IMR-90 (cell line): ENCODE measurements at regions not wholly inside any gene's neighbourhood (a gene's known extent, or its start where the extent isn't known, plus 50 kb on each side); places are given as distances from the start of the nearest gene placed in this dataset.

ENCODE experiments used
- ATAC-seq: fragments of 200-7000 bp; cut with Tn5 transposase; 2 replicates; pipeline ENCODE4 v1.9.1; 2020; ENCODE audit warnings: low read depth, mild to moderate bottlenecking, moderate library complexity
- BruUV-seq: library from RNA; stranded (reverse); fragments of 400-500 nt; replicated peaks from 2 replicates; lab custom pipeline; 2021; lab: Mats Ljungman, UMichigan
- CTCF ChIA-PET: fragments of 300-600 bp; formaldehyde crosslinking; extraction: SDS; loops from one replicate; lab custom pipeline; 2021; ENCODE audit warnings: antibody characterized with exemption; lab: Yijun Ruan, JAX
- POLR2A ChIA-PET: fragments of 300-600 bp; sonication (Branson Sonifier 250); formaldehyde crosslinking; loops from one replicate; lab custom pipeline; 2022; ENCODE audit warnings: antibody characterized with exemption; ENCODE audit not compliant: unreplicated experiment; lab: Charles Lee
- DNase-seq: peaks from one replicate; pipeline ENCODE4 v3.0.0; 2013
- H2AFZ ChIP-seq: replicated peaks from 2 replicates; pipeline ENCODE3; 2013; ENCODE audit warnings: low read length, mild to moderate bottlenecking; ENCODE audit not compliant: poor library complexity
- H2AK5ac ChIP-seq: 2 replicates; pipeline ENCODE4 v1.6.1; 2013; ENCODE audit warnings: low read depth, low read length, inconsistent platforms
- H2AK9ac ChIP-seq: replicated peaks from 2 replicates; pipeline ENCODE3; 2013; ENCODE audit warnings: mild to moderate bottlenecking, low read depth, low read length, moderate library complexity; ENCODE audit not compliant: poor library complexity
- H2BK120ac ChIP-seq: 2 replicates; pipeline ENCODE4 v1.6.1; 2013; ENCODE audit warnings: low read depth, low read length, inconsistent platforms
- H2BK15ac ChIP-seq: 3 replicates; pipeline ENCODE4 v1.6.1; 2013; ENCODE audit warnings: low read depth, low read length, inconsistent platforms
- H2BK20ac ChIP-seq: 2 replicates; pipeline ENCODE4 v1.6.1; 2013; ENCODE audit warnings: low read depth, mild to moderate bottlenecking, inconsistent platforms, low read length, moderate library complexity
- H2BK5ac ChIP-seq: 2 replicates; pipeline ENCODE4 v1.6.1; 2013; ENCODE audit warnings: mild to moderate bottlenecking, low read depth, low read length, inconsistent platforms; ENCODE audit not compliant: poor library complexity, severe bottlenecking
- H3K14ac ChIP-seq: replicated peaks from 2 replicates; pipeline ENCODE4 v1.6.1; 2013; ENCODE audit warnings: low read depth, low read length, inconsistent platforms
- H3K18ac ChIP-seq: 2 replicates; pipeline ENCODE4 v1.6.1; 2013; ENCODE audit warnings: low read depth, low read length, control low read depth
- H3K23ac ChIP-seq: 2 replicates; pipeline ENCODE4 v1.6.1; 2013; ENCODE audit warnings: low read depth, low read length, inconsistent platforms
- H3K27ac ChIP-seq: 2 replicates; pipeline ENCODE4 v1.5.1; 2013; ENCODE audit warnings: mild to moderate bottlenecking, control low read depth, low read length; ENCODE audit not compliant: insufficient read depth
- H3K27me3 ChIP-seq: 2 replicates; pipeline ENCODE4 v1.6.1; 2013; ENCODE audit warnings: low read length; ENCODE audit not compliant: control insufficient read depth, insufficient read depth
- H3K36me3 ChIP-seq: 2 replicates; pipeline ENCODE4 v1.6.1; 2013; ENCODE audit warnings: low read length, mixed read lengths; ENCODE audit not compliant: control insufficient read depth, insufficient read depth
- H3K4ac ChIP-seq: 2 replicates; pipeline ENCODE4 v1.6.1; 2013; ENCODE audit warnings: low read depth, low read length, inconsistent platforms
- H3K4me1 ChIP-seq: 2 replicates; pipeline ENCODE4 v1.6.1; 2013; ENCODE audit warnings: low read length, mixed read lengths; ENCODE audit not compliant: control insufficient read depth, insufficient read depth
- H3K4me2 ChIP-seq: 2 replicates; pipeline ENCODE4 v1.6.1; 2013; ENCODE audit warnings: low read depth, mild to moderate bottlenecking, control low read depth, low read length, moderate library complexity
- H3K4me3 ChIP-seq: 2 replicates; pipeline ENCODE4 v1.5.1; 2013; ENCODE audit warnings: low read depth, mild to moderate bottlenecking, control low read depth, low read length, moderate library complexity; ENCODE audit not compliant: insufficient read depth
- H3K56ac ChIP-seq: 2 replicates; pipeline ENCODE4 v1.6.1; 2013; ENCODE audit warnings: low read length, inconsistent platforms; ENCODE audit not compliant: insufficient read depth; ENCODE audit errors: extremely low read depth
- H3K79me1 ChIP-seq, 2 experiments: 2 replicates each; pipeline ENCODE4 v1.6.1; 2013; ENCODE audit warnings: low read length in 2 of 2, inconsistent platforms in 1 of 2, low read depth in 1 of 2
- H3K9ac ChIP-seq: 2 replicates; pipeline ENCODE4 v1.6.1; 2013; ENCODE audit warnings: low read depth, low read length, control low read depth
- H3K9me1 ChIP-seq: 2 replicates; pipeline ENCODE4 v1.6.1; 2013; ENCODE audit warnings: low read length, inconsistent platforms; ENCODE audit not compliant: insufficient read depth
- H3K9me3 ChIP-seq: 2 replicates; pipeline ENCODE4 v1.6.1; 2013; ENCODE audit warnings: low read length; ENCODE audit not compliant: control insufficient read depth, insufficient read depth
- H4K20me1 ChIP-seq: 2 replicates; pipeline ENCODE4 v1.6.1; 2013; ENCODE audit warnings: low read length, inconsistent platforms; ENCODE audit not compliant: insufficient read depth
- H4K5ac ChIP-seq: 2 replicates; pipeline ENCODE4 v1.6.1; 2013; ENCODE audit warnings: mild to moderate bottlenecking, low read depth, low read length, control low read depth
- H4K8ac ChIP-seq, 2 experiments: 2 replicates each; pipeline ENCODE4 v1.6.1; 2013; ENCODE audit warnings: low read depth in 2 of 2, low read length in 2 of 2, control low read depth in 1 of 2, inconsistent platforms in 1 of 2
- H4K91ac ChIP-seq: 2 replicates; pipeline ENCODE4 v1.6.1; 2013; ENCODE audit warnings: low read depth, low read length, inconsistent platforms; ENCODE audit not compliant: insufficient read depth
- BHLHE40 ChIP-seq: fragments of 150-350 bp; IDR thresholded peaks from 2 replicates; pipeline ENCODE4 v1.6.1; 2016; ENCODE audit warnings: mild to moderate bottlenecking, low read depth, low read length
- CEBPB ChIP-seq: IDR thresholded peaks from 2 replicates; pipeline ENCODE4 v1.6.1; 2012; ENCODE audit warnings: low read depth, low read length, improper control_type of control experiment
- CHD1 ChIP-seq: IDR thresholded peaks from 2 replicates; pipeline ENCODE4 v1.6.1; 2012; ENCODE audit warnings: low read depth, low read length, improper control_type of control experiment
- CTCF ChIP-seq: conservative IDR thresholded peaks from 2 replicates; pipeline ENCODE4 v1.5.1; 2012; ENCODE audit warnings: mild to moderate bottlenecking, low read depth, low read length, improper control_type of control experiment
- FOS ChIP-seq: fragments of 150-350 bp; IDR thresholded peaks from 2 replicates; pipeline ENCODE4 v1.6.1; 2016; ENCODE audit warnings: low read depth, low read length
- MAFK ChIP-seq: IDR thresholded peaks from 2 replicates; pipeline ENCODE4 v1.6.1; 2012; ENCODE audit warnings: low read depth, low read length, improper control_type of control experiment
- MAZ ChIP-seq: IDR thresholded peaks from 2 replicates; pipeline ENCODE4 v1.6.1; 2012; ENCODE audit warnings: low read depth, mild to moderate bottlenecking, low read length, improper control_type of control experiment, moderate library complexity, borderline replicate concordance
- MXI1 ChIP-seq: IDR thresholded peaks from 2 replicates; pipeline ENCODE4 v1.6.1; 2012; ENCODE audit warnings: low read depth, mild to moderate bottlenecking, low read length, moderate library complexity, borderline replicate concordance
- NFE2L2 ChIP-seq: fragments of 150-350 bp; IDR thresholded peaks from 2 replicates; pipeline ENCODE4 v1.6.1; 2016; ENCODE audit warnings: low read depth, mild to moderate bottlenecking, low read length
- POLR2A ChIP-seq: IDR thresholded peaks from 2 replicates; pipeline ENCODE4 v1.6.1; 2012; ENCODE audit warnings: mild to moderate bottlenecking, low read depth, low read length
- RAD21 ChIP-seq: IDR thresholded peaks from 2 replicates; pipeline ENCODE4 v1.6.1; 2012; ENCODE audit warnings: low read length, improper control_type of control experiment
- RFX5 ChIP-seq: IDR thresholded peaks from 2 replicates; pipeline ENCODE4 v1.8.0; 2012; ENCODE audit warnings: low read depth, mild to moderate bottlenecking, low read length, moderate library complexity
- WGBS, 2 experiments: methylation state at CpG; one replicate each; pipeline versions ENCODE4 v1.1.5 to v1.1.7; 2013; ENCODE audit warnings: missing lambda C conversion rate in 2 of 2; ENCODE audit not compliant: insufficient read length in 1 of 2; ENCODE audit errors: extremely low coverage in 2 of 2; 5-methylcytosine and 5-hydroxymethylcytosine counted together
- dilution Hi-C: fragments of 300-500 bp; cut with HindIII; formaldehyde crosslinking; loops from one replicate; pipeline ENCODE4 v1.14.3; 2018; ENCODE audit warnings: low sequenced_read_pairs; ENCODE audit not compliant: unreplicated experiment
- in situ Hi-C: fragments of 300-500 bp; cut with MboI; formaldehyde crosslinking; loops from 3 replicates; pipeline ENCODE4 v1.14.3; 2019; ENCODE audit warnings: low sequenced_read_pairs, inconsistent platforms, mixed read lengths
- intact Hi-C: fragments of 100-400 bp; cut with micrococcal nuclease; formaldehyde crosslinking; loops from 2 replicates; pipeline ENCODE4 v1.10.0; 2022
- TF ChIP-seq, protein P1 (sequence below): fragments of 150-350 bp; IDR thresholded peaks from 2 replicates; pipeline ENCODE4 v1.6.1; 2017; ENCODE audit warnings: mild to moderate bottlenecking, antibody characterized with exemption, low read length, low read depth

GRCh38 chr2:195535911-195536522 is 121.0 kb upstream of the SLC39A10 start:
- no peaks in the 10 kb centered on the region for H3K36me3 ChIP-seq
- peak overlapping the region; percentile 50 to 58; a peak in 3 of 4 replicates for H4K8ac ChIP-seq
- peak overlapping the region; percentile 62; the same call in 2 of the 3 replicates for H2BK15ac ChIP-seq
- H2AK5ac ChIP-seq: peak overlapping the region; percentile 61
- peaks cover 10% of the 10 kb centered on the region; the same call in 1 of the 2 replicates for H3K9me1 ChIP-seq
- no peak for TF ChIP-seq RAD21
- no peak for TF ChIP-seq CHD1
- TF ChIP-seq BHLHE40: no peak
- TF ChIP-seq CEBPB: no peak
- no peak for TF ChIP-seq MAZ
- TF ChIP-seq, protein P1, sequence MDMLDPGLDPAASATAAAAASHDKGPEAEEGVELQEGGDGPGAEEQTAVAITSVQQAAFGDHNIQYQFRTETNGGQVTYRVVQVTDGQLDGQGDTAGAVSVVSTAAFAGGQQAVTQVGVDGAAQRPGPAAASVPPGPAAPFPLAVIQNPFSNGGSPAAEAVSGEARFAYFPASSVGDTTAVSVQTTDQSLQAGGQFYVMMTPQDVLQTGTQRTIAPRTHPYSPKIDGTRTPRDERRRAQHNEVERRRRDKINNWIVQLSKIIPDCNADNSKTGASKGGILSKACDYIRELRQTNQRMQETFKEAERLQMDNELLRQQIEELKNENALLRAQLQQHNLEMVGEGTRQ: no peak
- TF ChIP-seq CTCF: no peak
- TF ChIP-seq FOS: no peak
- no peak for TF ChIP-seq POLR2A
- TF ChIP-seq NFE2L2: no peak
- no peak for TF ChIP-seq MAFK
- TF ChIP-seq RFX5: no peak
- TF ChIP-seq MXI1: no peak
- H2BK120ac ChIP-seq: peak overlapping the region; percentile 85
- H3K14ac ChIP-seq: peak overlapping the region; percentile 82
- H2AFZ ChIP-seq: peak overlapping the region; percentile 27
- BruUV-seq: no TSS peak
- dilution Hi-C loops: no loop called here
- H2BK5ac ChIP-seq: peak overlapping the region; percentile 97
- no peak overlapping the region for H3K27ac ChIP-seq
- DNase-seq: no peak
- no peaks in the 10 kb centered on the region for H4K20me1 ChIP-seq
- peak overlapping the region; percentile 71 for H4K91ac ChIP-seq
- H3K9ac ChIP-seq: no peak overlapping the region
- no peaks in the 10 kb centered on the region for H3K9me3 ChIP-seq
- peak overlapping the region; percentile 79 for H3K4ac ChIP-seq
- ATAC-seq: no peak
- H3K18ac ChIP-seq: peak overlapping the region; percentile 72
- peaks cover 8 to 22% of the 10 kb centered on the region in 2 experiments; a peak in 3 of 4 replicates for H3K79me1 ChIP-seq
- no peak overlapping the region for H3K4me3 ChIP-seq
- intact Hi-C loops: loop anchor here (2.0 to 10.0 kb wide), 2 partner anchors 77 to 399 kb away; no protein-coding TSS in a partner anchor
- in situ Hi-C loops: loop anchor here (10.0 kb wide), 1 partner anchor 119 kb away; the partner anchor contains the start of gene SLC39A10
- H3K27me3 ChIP-seq: no peaks in the 10 kb centered on the region
- 83% methylated on average over 1 of the region's 7 CpGs; no CpG with 5 or more reads in 1 of the 2 experiments for WGBS, 2 experiments
- H2BK20ac ChIP-seq: peak overlapping the region; percentile 78; the same call in 1 of the 2 replicates
- ChIA-PET CTCF (no interaction called here), POLR2A (no interaction called here)
- H3K56ac ChIP-seq: no peak overlapping the region
- H3K23ac ChIP-seq: peak overlapping the region; percentile 54; the same call in 1 of the 2 replicates
- H2AK9ac ChIP-seq: no peak overlapping the region
- H3K4me1 ChIP-seq: peaks cover 11% of the 10 kb centered on the region
- peak overlapping the region; percentile 70; the same call in 1 of the 2 replicates for H4K5ac ChIP-seq
- H3K4me2 ChIP-seq: no peak overlapping the region
